ENCODE measurements at regions not wholly inside any gene's neighbourhood (a gene's known extent, or its start where the extent isn't known, plus 50 kb on each side); places are given as distances from the start of the nearest gene placed in this dataset.
"Not testable (repeated sequence)": the region's sequence is repeated elsewhere in the genome, so short reads cannot be mapped to it uniquely, and the experiment has no call there.

DNA sequence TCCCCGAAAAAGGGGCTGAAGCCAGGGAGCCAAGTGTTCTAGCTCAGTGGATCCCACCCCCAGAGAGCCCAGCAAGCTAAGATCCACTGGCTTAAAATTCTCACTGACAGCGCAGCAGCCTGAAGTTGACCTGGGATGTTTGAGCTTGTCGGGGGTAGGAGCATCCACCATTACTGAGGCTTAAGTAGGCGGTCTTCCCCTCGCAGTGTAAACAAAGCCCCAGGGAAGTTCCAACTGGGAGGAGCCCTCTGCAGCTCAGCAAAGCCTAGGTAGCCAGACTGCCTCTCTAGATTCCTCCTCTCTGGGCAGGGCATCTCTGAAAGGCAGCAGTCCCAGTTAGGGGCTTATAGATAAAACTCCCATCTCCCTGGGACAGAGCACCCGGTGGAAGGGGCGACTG lies 56.8 kb upstream of the FGF16 start:
- H3K27ac Mint-ChIP-seq, H3K9me3 Mint-ChIP-seq, H3K36me3 Mint-ChIP-seq, H3K4me1 Mint-ChIP-seq, H3K27me3 Mint-ChIP-seq, H3K4me3 Mint-ChIP-seq: not testable (repeated sequence)

DNA sequence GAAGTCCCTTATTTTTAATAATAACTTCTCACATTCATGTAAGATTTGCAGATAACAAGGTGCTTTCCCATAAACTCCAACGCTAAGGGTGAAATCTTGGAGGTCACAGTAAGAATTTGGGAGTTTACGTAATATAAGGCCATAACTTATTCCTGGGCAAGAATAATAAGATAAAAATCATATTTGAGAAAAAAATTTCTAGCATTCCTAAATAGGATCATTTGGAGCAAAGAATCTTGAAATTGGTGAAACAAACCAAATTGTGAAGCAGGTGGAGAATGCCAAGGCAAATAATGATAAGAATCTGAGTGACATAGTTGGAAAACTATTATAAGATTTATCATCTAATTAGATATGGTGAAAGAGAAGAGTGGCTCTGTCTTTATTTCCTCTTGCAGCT lies 50.4 kb upstream of the FGF16 start:
- no peaks in the 10 kb centered on the region for H3K4me1 Mint-ChIP-seq
- H3K9me3 Mint-ChIP-seq, result no peaks in the 10 kb centered on the region
- H3K4me3 Mint-ChIP-seq, result no peak overlapping the region
- H3K27ac Mint-ChIP-seq, result no peak overlapping the region
- no peaks in the 10 kb centered on the region for H3K27me3 Mint-ChIP-seq
- no peaks in the 10 kb centered on the region for H3K36me3 Mint-ChIP-seq

Measured in activated naive CD4-positive, alpha-beta T cell treated with anti-CD3 and anti-CD28 coated beads, Interleukin-2, amount 50 U/mL, for 24 hours (primary cell).